ENCODE measurements at regions not wholly inside any gene's neighbourhood (a gene's known extent, or its start where the extent isn't known, plus 50 kb on each side); places are given as distances from the start of the nearest gene placed in this dataset.

DNA sequence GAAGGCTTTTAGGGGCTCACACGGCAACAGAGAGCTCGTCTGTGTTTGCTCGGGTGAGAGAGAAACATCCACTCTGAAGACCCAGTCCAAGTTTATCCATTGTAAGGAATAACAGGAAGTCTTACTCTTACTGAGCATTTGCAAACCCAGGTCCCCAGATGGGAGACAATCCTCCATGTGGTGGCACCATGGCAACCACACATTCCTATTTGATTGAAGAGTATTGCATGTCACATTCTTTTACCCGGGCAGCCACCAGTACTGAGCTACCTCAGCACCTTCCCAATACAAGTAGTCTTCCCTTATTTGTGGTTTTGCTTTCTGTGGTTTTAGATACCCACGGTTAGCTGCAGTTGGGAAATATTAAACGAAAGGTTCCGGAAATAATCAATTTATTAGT lies 302.9 kb upstream of the RASGRP1 start:
- TF ChIP-seq CTCF (IDR thresholded peaks at IDR 0.05; ENCODE audit: low read length) (no peak), EZH2 (optimal IDR thresholded peaks at IDR 0.05; ENCODE audit: low read depth, low read length) (no peak)

Data from MM.1S (cell line).